22Rv1 (cell line): ENCODE measurements at regions not wholly inside any gene's neighbourhood (a gene's known extent, or its start where the extent isn't known, plus 50 kb on each side); places are given as distances from the start of the nearest gene placed in this dataset.

Experiments used
- ZFX ChIP-seq: fragments of 450-650 bp; IDR thresholded peaks from 2 replicates; pipeline ENCODE4 v1.6.1; 2017; ENCODE audit warnings: antibody characterized with exemption, borderline replicate concordance
- TF ChIP-seq, protein P1 (sequence below): fragments of 450-650 bp; IDR thresholded peaks from 2 replicates; pipeline ENCODE4 v1.5.1; 2017; ENCODE audit warnings: mild to moderate bottlenecking

DNA sequence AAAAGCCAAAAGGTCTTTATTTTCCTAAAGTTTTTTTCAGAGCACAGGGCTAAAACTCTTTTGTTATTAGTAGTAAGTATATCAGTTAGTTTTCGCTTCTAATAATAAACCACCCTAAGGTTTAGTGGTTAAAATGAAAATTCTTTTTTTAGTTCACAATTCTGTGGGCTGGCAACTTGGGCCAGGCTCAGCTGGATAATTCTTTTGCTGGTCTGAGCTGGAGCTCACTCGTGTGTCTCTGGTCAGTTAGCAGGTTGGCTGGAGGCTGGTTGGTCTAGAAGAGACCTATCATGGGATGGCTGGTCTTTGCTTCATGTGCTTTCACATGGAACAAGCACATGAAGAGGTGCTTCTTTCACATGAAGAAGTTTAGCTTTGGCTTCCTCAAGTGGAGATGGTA is 227.1 kb upstream of the LCORL start:
- TF ChIP-seq, protein P1, sequence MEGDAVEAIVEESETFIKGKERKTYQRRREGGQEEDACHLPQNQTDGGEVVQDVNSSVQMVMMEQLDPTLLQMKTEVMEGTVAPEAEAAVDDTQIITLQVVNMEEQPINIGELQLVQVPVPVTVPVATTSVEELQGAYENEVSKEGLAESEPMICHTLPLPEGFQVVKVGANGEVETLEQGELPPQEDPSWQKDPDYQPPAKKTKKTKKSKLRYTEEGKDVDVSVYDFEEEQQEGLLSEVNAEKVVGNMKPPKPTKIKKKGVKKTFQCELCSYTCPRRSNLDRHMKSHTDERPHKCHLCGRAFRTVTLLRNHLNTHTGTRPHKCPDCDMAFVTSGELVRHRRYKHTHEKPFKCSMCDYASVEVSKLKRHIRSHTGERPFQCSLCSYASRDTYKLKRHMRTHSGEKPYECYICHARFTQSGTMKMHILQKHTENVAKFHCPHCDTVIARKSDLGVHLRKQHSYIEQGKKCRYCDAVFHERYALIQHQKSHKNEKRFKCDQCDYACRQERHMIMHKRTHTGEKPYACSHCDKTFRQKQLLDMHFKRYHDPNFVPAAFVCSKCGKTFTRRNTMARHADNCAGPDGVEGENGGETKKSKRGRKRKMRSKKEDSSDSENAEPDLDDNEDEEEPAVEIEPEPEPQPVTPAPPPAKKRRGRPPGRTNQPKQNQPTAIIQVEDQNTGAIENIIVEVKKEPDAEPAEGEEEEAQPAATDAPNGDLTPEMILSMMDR = no peak
- no peak for TF ChIP-seq ZFX
